CD14-positive monocyte (primary cell): ENCODE measurements at regions not wholly inside any gene's neighbourhood (a gene's known extent, or its start where the extent isn't known, plus 50 kb on each side); places are given as distances from the start of the nearest gene placed in this dataset.

Experiments used
- DNase-seq, 3 donors: peaks; one replicate each; pipeline ENCODE4 v3.0.0-alpha.2; 2011 to 2022
- H2AFZ ChIP-seq: 2 replicates; pipeline ENCODE4 v1.6.0; 2012; ENCODE audit warnings: mild to moderate bottlenecking, low read depth, low read length, inconsistent platforms; ENCODE audit not compliant: insufficient read depth, poor library complexity, severe bottlenecking
- H3K27ac ChIP-seq, 2 donors: 1 replicate in 1 of 2; 2 replicates in 1 of 2; pipeline ENCODE4 v1.5.1; 2012 to 2013; ENCODE audit warnings: low read length in 2 of 2, control low read depth in 1 of 2, inconsistent platforms in 1 of 2, low read depth in 1 of 2, mild to moderate bottlenecking in 1 of 2
- H3K27me3 ChIP-seq, 2 donors: one replicate each; pipeline versions ENCODE4 v1.6.0 to v1.6.1; 2011 to 2013; ENCODE audit warnings: low read length in 2 of 2; ENCODE audit not compliant: control insufficient read depth in 2 of 2, insufficient read depth in 2 of 2
- H3K36me3 ChIP-seq, 2 donors: replicated peaks in 1 of 2; 1 replicate in 1 of 2; 2 replicates in 1 of 2; pipeline versions ENCODE4 v1.5.1 to v1.6.1; 2012 to 2013; ENCODE audit warnings: low read length in 2 of 2, control low read depth in 1 of 2, inconsistent platforms in 1 of 2, mild to moderate bottlenecking in 1 of 2; ENCODE audit not compliant: insufficient read depth in 2 of 2, control insufficient read depth in 1 of 2
- H3K4me1 ChIP-seq, 2 donors: 1 replicate in 1 of 2; 2 replicates in 1 of 2; pipeline versions ENCODE4 v1.5.1 to v1.6.1; 2012 to 2013; ENCODE audit warnings: low read length in 2 of 2, control low read depth in 1 of 2, inconsistent platforms in 1 of 2, mild to moderate bottlenecking in 1 of 2, moderate library complexity in 1 of 2; ENCODE audit not compliant: insufficient read depth in 2 of 2, control insufficient read depth in 1 of 2
- H3K4me2 ChIP-seq: replicated peaks from 2 replicates; pipeline ENCODE3; 2012; ENCODE audit warnings: low read length, moderate library complexity, mild to moderate bottlenecking; ENCODE audit not compliant: poor library complexity, severe bottlenecking; ENCODE audit errors: extremely low read depth
- H3K4me3 ChIP-seq, 3 experiments: fragments of 200-600 bp in 1 of 3; sonication (generic) in 1 of 3; replicated peaks in 1 of 3; 1 replicate in 2 of 3; 2 replicates in 1 of 3; pipeline ENCODE4 v1.5.1; 2011 to 2013; ENCODE audit warnings: low read length in 3 of 3, mild to moderate bottlenecking in 3 of 3, control low read depth in 2 of 3, low read depth in 2 of 3, inconsistent platforms in 1 of 3, moderate library complexity in 1 of 3
- H3K79me2 ChIP-seq: 2 replicates; pipeline ENCODE4 v1.6.0; 2012; ENCODE audit warnings: mild to moderate bottlenecking, control low read depth, inconsistent platforms, low read length, moderate library complexity; ENCODE audit not compliant: insufficient read depth
- H3K9ac ChIP-seq: 2 replicates; pipeline ENCODE4 v1.6.0; 2017; ENCODE audit warnings: low read length, mild to moderate bottlenecking; ENCODE audit not compliant: insufficient read depth, poor library complexity, severe bottlenecking
- H3K9me3 ChIP-seq, 2 donors: replicated peaks in 1 of 2; 1 replicate in 1 of 2; 2 replicates in 1 of 2; pipeline versions ENCODE4 v1.5.1 to v1.6.1; 2012 to 2013; ENCODE audit warnings: low read length in 2 of 2, control low read depth in 1 of 2; ENCODE audit not compliant: control insufficient read depth in 1 of 2, insufficient read depth in 1 of 2
- H4K20me1 ChIP-seq: 2 replicates; pipeline ENCODE4 v1.6.0; 2012; ENCODE audit warnings: mild to moderate bottlenecking, low read length, control low read depth, moderate library complexity; ENCODE audit not compliant: insufficient read depth
- H3K27ac Mint-ChIP-seq, 7 donors: one replicate each; pipeline ENCODE4 v1.8.0; 2020; ENCODE audit warnings: mild to moderate bottlenecking in 7 of 7, mixed read lengths in 7 of 7, moderate library complexity in 6 of 7, inconsistent platforms in 2 of 7
- H3K27me3 Mint-ChIP-seq, 3 donors: one replicate each; pipeline ENCODE4 v1.8.0; 2021 to 2022; ENCODE audit warnings: low read depth in 3 of 3, mild to moderate bottlenecking in 3 of 3, mixed read lengths in 3 of 3, moderate library complexity in 3 of 3, inconsistent platforms in 1 of 3
- H3K36me3 Mint-ChIP-seq, 2 donors: one replicate each; pipeline ENCODE4 v1.8.0; 2020; ENCODE audit warnings: mixed read lengths in 2 of 2, inconsistent platforms in 1 of 2, mild to moderate bottlenecking in 1 of 2
- H3K4me1 Mint-ChIP-seq: one replicate; pipeline ENCODE4 v1.8.0; 2020; ENCODE audit warnings: mild to moderate bottlenecking, mixed read lengths
- H3K4me3 Mint-ChIP-seq, 2 donors: one replicate each; pipeline ENCODE4 v1.8.0; 2020; ENCODE audit warnings: mild to moderate bottlenecking in 2 of 2, mixed read lengths in 2 of 2, moderate library complexity in 1 of 2
- H3K9me3 Mint-ChIP-seq, 7 donors: one replicate each; pipeline ENCODE4 v1.8.0; 2020 to 2022; ENCODE audit warnings: mixed read lengths in 7 of 7, mild to moderate bottlenecking in 6 of 7, moderate library complexity in 6 of 7, inconsistent platforms in 2 of 7
- WGBS: methylation state at CpG from one replicate; pipeline ENCODE4 v1.1.5; 2013; ENCODE audit warnings: missing lambda C conversion rate; ENCODE audit not compliant: insufficient coverage; 5-methylcytosine and 5-hydroxymethylcytosine counted together
- intact Hi-C, 2 donors: fragments of 100-400 bp; cut with micrococcal nuclease; formaldehyde crosslinking; loops; one replicate each; pipeline versions ENCODE4 v1.15.0 to v1.15.1; 2023
- TF ChIP-seq, protein P1 (sequence below): fragments of 200-600 bp; IDR thresholded peaks from one replicate; pipeline ENCODE4 v1.8.0; 2022; ENCODE audit warnings: antibody characterized with exemption, mild to moderate bottlenecking

DNA sequence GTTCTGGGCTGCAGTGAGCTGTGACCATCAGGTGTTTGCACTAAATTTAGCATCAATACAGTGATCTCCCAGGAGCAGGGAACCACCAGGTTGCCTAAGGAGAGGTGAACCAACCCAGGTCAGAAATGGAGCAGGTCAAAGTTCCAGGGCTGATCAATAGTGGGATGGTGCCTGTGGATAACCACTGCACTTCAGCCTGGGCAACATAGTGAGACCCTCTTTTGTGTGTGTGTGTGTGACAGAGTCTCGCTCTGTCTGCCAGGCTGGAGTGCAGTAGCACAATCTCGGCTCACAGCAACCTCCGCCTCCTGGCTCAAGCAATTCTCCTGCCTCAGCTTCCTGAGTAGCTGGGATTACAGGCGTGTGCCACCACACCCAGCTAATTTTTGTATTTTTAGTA lies 163.7 kb upstream of the SERTAD2 start:
- H3K4me1 Mint-ChIP-seq = peaks cover 25% of the 10 kb centered on the region
- TF ChIP-seq, protein P1, sequence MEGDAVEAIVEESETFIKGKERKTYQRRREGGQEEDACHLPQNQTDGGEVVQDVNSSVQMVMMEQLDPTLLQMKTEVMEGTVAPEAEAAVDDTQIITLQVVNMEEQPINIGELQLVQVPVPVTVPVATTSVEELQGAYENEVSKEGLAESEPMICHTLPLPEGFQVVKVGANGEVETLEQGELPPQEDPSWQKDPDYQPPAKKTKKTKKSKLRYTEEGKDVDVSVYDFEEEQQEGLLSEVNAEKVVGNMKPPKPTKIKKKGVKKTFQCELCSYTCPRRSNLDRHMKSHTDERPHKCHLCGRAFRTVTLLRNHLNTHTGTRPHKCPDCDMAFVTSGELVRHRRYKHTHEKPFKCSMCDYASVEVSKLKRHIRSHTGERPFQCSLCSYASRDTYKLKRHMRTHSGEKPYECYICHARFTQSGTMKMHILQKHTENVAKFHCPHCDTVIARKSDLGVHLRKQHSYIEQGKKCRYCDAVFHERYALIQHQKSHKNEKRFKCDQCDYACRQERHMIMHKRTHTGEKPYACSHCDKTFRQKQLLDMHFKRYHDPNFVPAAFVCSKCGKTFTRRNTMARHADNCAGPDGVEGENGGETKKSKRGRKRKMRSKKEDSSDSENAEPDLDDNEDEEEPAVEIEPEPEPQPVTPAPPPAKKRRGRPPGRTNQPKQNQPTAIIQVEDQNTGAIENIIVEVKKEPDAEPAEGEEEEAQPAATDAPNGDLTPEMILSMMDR = no peak

GRCh38 chr2:64818664-64819060 lies 164.9 kb upstream of the SERTAD2 start:
- no peaks in the 10 kb centered on the region for H3K9me3 Mint-ChIP-seq
- H3K79me2 ChIP-seq = no peaks in the 10 kb centered on the region
- H3K4me3 ChIP-seq = no peak overlapping the region
- H3K4me1 ChIP-seq = peaks cover 12 to 18% of the 10 kb centered on the region in 2 donors
- no peaks in the 10 kb centered on the region for H4K20me1 ChIP-seq
- intact Hi-C loops = no loop called here
- no peak overlapping the region for H3K9ac ChIP-seq
- no peak overlapping the region for H2AFZ ChIP-seq
- DNase-seq = no peak
- no peak overlapping the region for H3K27ac ChIP-seq
- peaks cover 0 to 2% (median 2%) of the 10 kb centered on the region in 3 donors for H3K27me3 Mint-ChIP-seq
- no peaks in the 10 kb centered on the region for H3K36me3 ChIP-seq
- no peak overlapping the region for H3K4me3 Mint-ChIP-seq
- WGBS = 100% methylated on average over 1 of the region's 4 CpGs
- H3K36me3 Mint-ChIP-seq = no peaks in the 10 kb centered on the region
- no peak overlapping the region for H3K4me2 ChIP-seq
- H3K27ac Mint-ChIP-seq = peak overlapping the region in 1 of 7 donors; percentile 42
- TF ChIP-seq, protein P1 = no peak
- no peaks in the 10 kb centered on the region for H3K27me3 ChIP-seq
- peaks cover 23% of the 10 kb centered on the region for H3K4me1 Mint-ChIP-seq
- H3K9me3 ChIP-seq = no peaks in the 10 kb centered on the region

More for the DNA sequence above, 163.7 kb upstream of the SERTAD2 start:
- no peak overlapping the region for H3K27ac Mint-ChIP-seq
- H3K9ac ChIP-seq = no peak overlapping the region
- H3K4me3 ChIP-seq = no peak overlapping the region
- H3K27me3 Mint-ChIP-seq = peaks cover 0 to 6% (median 4%) of the 10 kb centered on the region in 3 donors
- no peak overlapping the region for H3K27ac ChIP-seq
- DNase-seq = no peak
- no peaks in the 10 kb centered on the region for H3K9me3 Mint-ChIP-seq
- H3K4me1 ChIP-seq = peaks cover 12 to 23% of the 10 kb centered on the region in 2 donors
- H3K4me2 ChIP-seq = no peak overlapping the region
- H3K4me3 Mint-ChIP-seq = no peak overlapping the region
- no peaks in the 10 kb centered on the region for H3K9me3 ChIP-seq
- no CpG with 5 or more reads among the region's 4 CpGs for WGBS
- intact Hi-C loops = no loop called here
- no peaks in the 10 kb centered on the region for H4K20me1 ChIP-seq
- no peaks in the 10 kb centered on the region for H3K79me2 ChIP-seq
- H2AFZ ChIP-seq = no peak overlapping the region
- no peaks in the 10 kb centered on the region for H3K36me3 Mint-ChIP-seq
- no peaks in the 10 kb centered on the region for H3K36me3 ChIP-seq
- H3K27me3 ChIP-seq = no peaks in the 10 kb centered on the region
